ENCODE measurements at regions not wholly inside any gene's neighbourhood (a gene's known extent, or its start where the extent isn't known, plus 50 kb on each side); places are given as distances from the start of the nearest gene placed in this dataset.

- no CpG with 5 or more reads among the region's 5 CpGs for WGBS, 2 experiments (ENCODE audit: extremely low coverage in 2 of 2, insufficient read length in 1 of 2)
- H3K9me1 ChIP-seq (ENCODE audit: insufficient read depth, low read length): no peaks in the 10 kb centered on the region
- dilution Hi-C loops (cut with HindIII; ENCODE audit: low sequenced_read_pairs, unreplicated experiment): no loop called here
- no peak overlapping the region for H3K23ac ChIP-seq (ENCODE audit: low read depth, low read length)
- POLR2A ChIA-PET (ENCODE audit: unreplicated experiment): no interaction called here
- no peak overlapping the region for H2BK120ac ChIP-seq (ENCODE audit: low read depth, low read length)
- no peak overlapping the region for H3K18ac ChIP-seq (ENCODE audit: low read depth, low read length)
- no peak for TF ChIP-seq POLR2A (IDR thresholded peaks at IDR 0.05; ENCODE audit: low read depth, low read length)
- TF ChIP-seq CHD1 (IDR thresholded peaks at IDR 0.05; ENCODE audit: low read depth, low read length): no peak
- TF ChIP-seq MXI1 (IDR thresholded peaks at IDR 0.05; ENCODE audit: borderline replicate concordance, low read depth, low read length): no peak
- no peak for TF ChIP-seq RCOR1 (IDR thresholded peaks at IDR 0.05; ENCODE audit: insufficient replicate concordance, low read length)
- TF ChIP-seq BHLHE40 (IDR thresholded peaks at IDR 0.05; ENCODE audit: low read depth, low read length): no peak
- TF ChIP-seq MAZ (IDR thresholded peaks at IDR 0.05; ENCODE audit: borderline replicate concordance, low read depth, low read length): no peak
- no peak for TF ChIP-seq ELK1 (IDR thresholded peaks at IDR 0.05; ENCODE audit: borderline replicate concordance, low read depth, low read length)
- no peak for TF ChIP-seq SMC3 (IDR thresholded peaks at IDR 0.05; ENCODE audit: low read depth, low read length)
- TF ChIP-seq RFX5 (IDR thresholded peaks at IDR 0.05; ENCODE audit: low read depth, low read length): no peak
- no peak for TF ChIP-seq USF2 (IDR thresholded peaks at IDR 0.05; ENCODE audit: low read depth, low read length)
- no peak for TF ChIP-seq RAD21 (IDR thresholded peaks at IDR 0.05; ENCODE audit: low read length)
- TF ChIP-seq FOS (IDR thresholded peaks at IDR 0.05; ENCODE audit: low read depth, low read length): no peak
- no peak for TF ChIP-seq NFE2L2 (IDR thresholded peaks at IDR 0.05; ENCODE audit: low read depth, low read length)
- TF ChIP-seq CEBPB (IDR thresholded peaks at IDR 0.05; ENCODE audit: low read depth, low read length): no peak
- TF ChIP-seq MAFK (IDR thresholded peaks at IDR 0.05; ENCODE audit: low read depth, low read length): no peak
- in situ Hi-C loops (cut with MboI; ENCODE audit: low sequenced_read_pairs): no loop called here
- peaks cover 3% of the 10 kb centered on the region; the same call in 1 of the 2 replicates for H3K9me3 ChIP-seq (ENCODE audit: control insufficient read depth, insufficient read depth, low read length)
- H2BK15ac ChIP-seq (ENCODE audit: low read depth, low read length): no peak overlapping the region
- no peaks in the 10 kb centered on the region for H4K20me1 ChIP-seq (ENCODE audit: insufficient read depth, low read length)
- no peak overlapping the region for H3K4me3 ChIP-seq (ENCODE audit: insufficient read depth, low read depth, low read length)
- no peaks in the 10 kb centered on the region for H3K36me3 ChIP-seq (ENCODE audit: control insufficient read depth, insufficient read depth, low read length)
- H3K4me2 ChIP-seq (ENCODE audit: low read depth, low read length): no peak overlapping the region
- H2AK9ac ChIP-seq (replicated peaks; ENCODE audit: low read depth, low read length, poor library complexity): no peak overlapping the region
- H2AFZ ChIP-seq (replicated peaks; ENCODE audit: low read length, poor library complexity): no peak overlapping the region
- H3K79me1 ChIP-seq (ENCODE audit: low read depth in 1 of 2, low read length in 2 of 2): no peaks in the 10 kb centered on the region
- intact Hi-C loops (cut with micrococcal nuclease): no loop called here
- H3K56ac ChIP-seq (ENCODE audit: extremely low read depth, insufficient read depth, low read length): no peak overlapping the region; the same call in 1 of the 2 replicates
- H2BK5ac ChIP-seq (ENCODE audit: low read depth, low read length, poor library complexity, severe bottlenecking): no peak overlapping the region
- H4K91ac ChIP-seq (ENCODE audit: insufficient read depth, low read depth, low read length): no peak overlapping the region
- ATAC-seq (ENCODE audit: low read depth): peak; percentile 62
- H3K9ac ChIP-seq (ENCODE audit: low read depth, low read length): no peak overlapping the region
- H3K4ac ChIP-seq (ENCODE audit: low read depth, low read length): no peak overlapping the region
- CTCF ChIA-PET: no interaction called here
- no peak overlapping the region for H3K27ac ChIP-seq (ENCODE audit: insufficient read depth, low read length)
- no peak overlapping the region for H4K8ac ChIP-seq (ENCODE audit: low read depth in 2 of 2, low read length in 2 of 2)
- no TSS peak for BruUV-seq (replicated peaks)
- no peak overlapping the region for H2BK20ac ChIP-seq (ENCODE audit: low read depth, low read length)
- no peaks in the 10 kb centered on the region for H3K4me1 ChIP-seq (ENCODE audit: control insufficient read depth, insufficient read depth, low read length)
- peaks cover 7% of the 10 kb centered on the region for H3K27me3 ChIP-seq (ENCODE audit: control insufficient read depth, insufficient read depth, low read length)
- H4K5ac ChIP-seq (ENCODE audit: low read depth, low read length): no peak overlapping the region
- H3K14ac ChIP-seq (replicated peaks; ENCODE audit: low read depth, low read length): no peak overlapping the region
- H2AK5ac ChIP-seq (ENCODE audit: low read depth, low read length): no peak overlapping the region
- no peak for DNase-seq
Observed at GRCh38 chr3:73324203-73325155, 263.0 kb downstream of the EBLN2 start.
